HFFc6 (cell line): ENCODE measurements at regions not wholly inside any gene's neighbourhood (a gene's known extent, or its start where the extent isn't known, plus 50 kb on each side); places are given as distances from the start of the nearest gene placed in this dataset.

Source experiments
- DNase-seq: peaks from one replicate; pipeline ENCODE4 v3.0.0-alpha.2; 2018
- H3K27ac Mint-ChIP-seq: 2 replicates; pipeline ENCODE4 v1.8.0; 2020; ENCODE audit warnings: mild to moderate bottlenecking, mixed read lengths
- H3K27me3 Mint-ChIP-seq: 2 replicates; pipeline ENCODE4 v1.8.0; 2021; ENCODE audit warnings: mild to moderate bottlenecking, moderate library complexity, mixed read lengths; ENCODE audit not compliant: insufficient read depth
- H3K36me3 Mint-ChIP-seq: 2 replicates; pipeline ENCODE4 v1.8.0; 2021; ENCODE audit warnings: low read depth, mixed read lengths
- H3K4me1 Mint-ChIP-seq: 2 replicates; pipeline ENCODE4 v1.8.0; 2020; ENCODE audit warnings: low read depth, mixed read lengths
- H3K4me3 Mint-ChIP-seq: 2 replicates; pipeline ENCODE4 v1.8.0; 2020; ENCODE audit warnings: mild to moderate bottlenecking, moderate library complexity, mixed read lengths
- H3K9me3 Mint-ChIP-seq: 2 replicates; pipeline ENCODE4 v1.8.0; 2020; ENCODE audit warnings: mild to moderate bottlenecking, mixed read lengths
- TF ChIP-seq, protein P1 (sequence below): fragments of 200-600 bp; sonication (generic); IDR thresholded peaks from 2 replicates; pipeline ENCODE4 v1.5.0; 2021; ENCODE audit warnings: antibody characterized with exemption, mild to moderate bottlenecking

DNA sequence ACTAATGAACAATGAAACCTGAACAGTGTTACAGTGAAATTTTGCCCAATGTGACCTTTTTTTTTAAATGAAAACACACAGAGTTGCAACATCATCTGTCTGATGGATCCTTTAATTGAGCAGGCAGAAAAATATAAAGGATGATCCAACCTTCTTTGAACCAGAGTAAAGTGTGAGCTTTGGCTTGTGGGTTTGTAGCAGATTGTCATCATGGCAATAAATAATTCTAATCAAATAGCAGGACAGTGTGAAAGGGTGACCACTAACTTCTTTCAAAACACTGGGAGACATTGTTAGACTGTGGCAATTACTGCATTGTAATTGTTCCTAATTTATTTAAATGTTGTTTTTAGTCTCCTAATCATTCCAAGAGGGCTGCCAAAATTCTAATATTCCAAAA is 197.2 kb downstream of the CHD9NB start:
- no peaks in the 10 kb centered on the region for H3K4me1 Mint-ChIP-seq
- TF ChIP-seq, protein P1, sequence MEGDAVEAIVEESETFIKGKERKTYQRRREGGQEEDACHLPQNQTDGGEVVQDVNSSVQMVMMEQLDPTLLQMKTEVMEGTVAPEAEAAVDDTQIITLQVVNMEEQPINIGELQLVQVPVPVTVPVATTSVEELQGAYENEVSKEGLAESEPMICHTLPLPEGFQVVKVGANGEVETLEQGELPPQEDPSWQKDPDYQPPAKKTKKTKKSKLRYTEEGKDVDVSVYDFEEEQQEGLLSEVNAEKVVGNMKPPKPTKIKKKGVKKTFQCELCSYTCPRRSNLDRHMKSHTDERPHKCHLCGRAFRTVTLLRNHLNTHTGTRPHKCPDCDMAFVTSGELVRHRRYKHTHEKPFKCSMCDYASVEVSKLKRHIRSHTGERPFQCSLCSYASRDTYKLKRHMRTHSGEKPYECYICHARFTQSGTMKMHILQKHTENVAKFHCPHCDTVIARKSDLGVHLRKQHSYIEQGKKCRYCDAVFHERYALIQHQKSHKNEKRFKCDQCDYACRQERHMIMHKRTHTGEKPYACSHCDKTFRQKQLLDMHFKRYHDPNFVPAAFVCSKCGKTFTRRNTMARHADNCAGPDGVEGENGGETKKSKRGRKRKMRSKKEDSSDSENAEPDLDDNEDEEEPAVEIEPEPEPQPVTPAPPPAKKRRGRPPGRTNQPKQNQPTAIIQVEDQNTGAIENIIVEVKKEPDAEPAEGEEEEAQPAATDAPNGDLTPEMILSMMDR = no peak
- H3K27ac Mint-ChIP-seq = no peak overlapping the region
- DNase-seq = no peak
- no peaks in the 10 kb centered on the region for H3K36me3 Mint-ChIP-seq
- H3K27me3 Mint-ChIP-seq = no peaks in the 10 kb centered on the region; the same call in 1 of the 2 replicates
- peaks cover 54% of the 10 kb centered on the region for H3K9me3 Mint-ChIP-seq
- H3K4me3 Mint-ChIP-seq = no peak overlapping the region

DNA sequence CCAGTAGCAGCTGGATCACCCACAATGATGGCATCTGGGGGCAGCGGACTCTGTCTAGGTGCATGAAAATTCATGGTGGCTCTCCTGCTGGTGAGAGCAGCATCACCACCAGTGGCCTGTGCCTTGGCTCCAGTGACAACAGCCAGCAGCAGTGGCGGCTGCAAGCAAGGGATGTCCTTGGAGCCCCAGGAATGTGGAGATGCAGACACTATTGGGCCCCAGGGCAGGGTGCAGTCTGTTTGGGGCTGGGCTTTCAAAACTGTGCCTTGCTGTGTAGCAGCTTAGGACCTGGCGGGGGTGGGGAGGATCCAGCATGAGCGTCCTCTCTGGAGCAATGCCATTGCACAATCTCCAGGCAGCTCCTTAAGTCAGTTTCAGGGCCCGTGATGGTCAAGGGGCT is 199.7 kb downstream of the CHD9NB start:
- TF ChIP-seq, protein P1 = no peak
- H3K4me3 Mint-ChIP-seq = no peak overlapping the region

DNA sequence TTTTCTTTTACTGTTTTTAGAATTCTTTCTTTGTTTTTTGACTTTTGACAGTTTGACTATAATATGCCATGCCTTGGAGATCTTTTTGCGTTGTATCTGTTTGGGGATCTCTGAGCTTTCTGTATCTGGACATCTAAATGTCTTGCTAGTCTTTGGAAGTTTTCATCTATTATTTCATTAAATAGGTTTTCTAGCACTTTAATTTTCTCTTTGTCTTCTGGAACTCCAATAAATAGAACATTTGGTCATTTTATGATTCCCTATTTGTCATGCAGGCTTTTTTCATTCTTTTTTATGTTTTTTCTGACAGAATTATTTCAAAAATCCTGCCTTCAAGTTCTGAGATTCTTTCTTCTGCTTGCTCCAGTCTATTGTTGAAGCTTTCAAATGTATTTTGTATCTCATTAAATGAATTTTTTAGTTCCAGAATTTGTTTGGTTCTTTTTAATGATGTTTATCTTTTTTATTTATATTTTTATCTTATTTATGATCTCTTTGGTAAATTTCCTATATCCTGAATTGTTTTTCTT is 201.4 kb downstream of the CHD9NB start:
- Mint-ChIP-seq H3K4me1 (no peaks in the 10 kb centered on the region), H3K36me3 (no peaks in the 10 kb centered on the region), H3K9me3 (peaks cover 72% of the 10 kb centered on the region), H3K27ac (no peak overlapping the region), H3K27me3 (no peaks in the 10 kb centered on the region; the same call in 1 of the 2 replicates), H3K4me3 (no peak overlapping the region)
- no peak for DNase-seq
- TF ChIP-seq, protein P1 = no peak

More for the DNA sequence above, 199.7 kb downstream of the CHD9NB start:
- H3K36me3 Mint-ChIP-seq = no peaks in the 10 kb centered on the region
- peaks cover 67% of the 10 kb centered on the region for H3K9me3 Mint-ChIP-seq
- H3K27ac Mint-ChIP-seq = no peak overlapping the region
- DNase-seq = no peak
- no peaks in the 10 kb centered on the region; the same call in 1 of the 2 replicates for H3K27me3 Mint-ChIP-seq
- H3K4me1 Mint-ChIP-seq = no peaks in the 10 kb centered on the region

DNA sequence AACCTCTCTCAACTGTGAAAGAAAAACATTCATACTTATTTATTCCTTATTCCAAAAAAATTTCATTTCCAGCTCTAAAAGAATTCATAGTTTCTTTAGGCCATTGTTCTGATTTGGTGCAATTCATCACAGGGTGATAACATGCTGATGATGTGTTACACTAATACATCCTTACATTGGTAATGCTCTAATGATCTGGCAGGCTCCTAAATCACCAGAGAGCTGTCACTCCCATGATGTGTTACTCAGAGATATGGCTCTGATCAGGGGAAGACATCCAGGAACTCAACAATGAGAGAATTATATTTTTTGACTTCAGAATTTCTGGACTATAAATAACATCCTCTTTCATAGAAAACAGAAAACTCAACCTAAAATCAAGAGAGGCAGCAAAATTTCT is 209.3 kb downstream of the CHD9NB start:
- Mint-ChIP-seq H3K4me1 (no peaks in the 10 kb centered on the region), H3K9me3 (peaks cover 26% of the 10 kb centered on the region), H3K27ac (no peak overlapping the region), H3K4me3 (no peak overlapping the region), H3K27me3 (no peaks in the 10 kb centered on the region; the same call in 1 of the 2 replicates), H3K36me3 (0 out of 2 replicates have a peak, but pooled peaks cover 8% of the 10 kb centered on the region)
- TF ChIP-seq, protein P1 = no peak
- no peak for DNase-seq

DNA sequence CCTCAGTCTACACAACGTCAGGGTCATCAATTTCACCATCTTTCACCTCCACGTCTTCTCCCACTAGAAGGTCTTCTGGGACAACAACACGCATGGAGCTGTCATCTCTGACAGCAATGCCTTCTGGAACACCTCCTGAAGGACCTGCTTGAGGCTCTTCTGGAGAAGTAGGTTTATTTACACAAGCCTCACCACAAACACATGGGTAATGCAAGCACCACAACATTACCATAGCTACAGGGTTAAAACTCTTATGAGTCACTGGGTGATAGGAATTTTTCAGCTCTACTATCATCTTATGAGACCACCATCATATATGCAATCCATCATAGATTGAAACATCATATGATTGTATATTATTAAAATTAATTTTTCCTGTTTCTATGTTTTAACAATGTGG is 215.4 kb downstream of the CHD9NB start:
- no peaks in the 10 kb centered on the region for H3K36me3 Mint-ChIP-seq
- H3K27ac Mint-ChIP-seq = no peak overlapping the region
- peaks cover 5% of the 10 kb centered on the region for H3K9me3 Mint-ChIP-seq
- H3K4me3 Mint-ChIP-seq = no peak overlapping the region
- DNase-seq = no peak
- H3K27me3 Mint-ChIP-seq = no peaks in the 10 kb centered on the region; the same call in 1 of the 2 replicates
- TF ChIP-seq, protein P1 = no peak
- H3K4me1 Mint-ChIP-seq = no peaks in the 10 kb centered on the region
